HepG2 (cell line): ENCODE measurements at regions not wholly inside any gene's neighbourhood (a gene's known extent, or its start where the extent isn't known, plus 50 kb on each side); places are given as distances from the start of the nearest gene placed in this dataset.

Experiments used
- ATAC-seq: fragments of 200-7000 bp; cut with Tn5 transposase; 3 replicates; pipeline ENCODE4 v1.9.1; 2020; ENCODE audit warnings: mild to moderate bottlenecking, moderate library complexity
- BruUV-seq: library from RNA; stranded (reverse); fragments of 400-500 nt; replicated peaks from 2 replicates; lab custom pipeline; 2021; lab: Mats Ljungman, UMichigan
- CTCF ChIA-PET: fragments of 300-600 bp; formaldehyde crosslinking; extraction: SDS; loops from one replicate; lab custom pipeline; 2021; ENCODE audit warnings: low total read pairs, inconsistent platforms, low intra/inter-chr PET ratio; lab: Yijun Ruan, JAX
- POLR2A ChIA-PET: fragments of 350-600 bp; sonication (Branson Sonifier 250); formaldehyde crosslinking; loops from one replicate; lab custom pipeline; 2020; ENCODE audit warnings: antibody characterized with exemption, inconsistent platforms; lab: Yijun Ruan, JAX
- DNase-seq: peaks from one replicate; pipeline ENCODE4 v3.0.0-alpha.2; 2015; ENCODE audit warnings: low spot score
- FAIRE-seq: peaks from 3 replicates; lab custom pipeline; 2011; peaks lifted over from hg19 to GRCh38; lab: Jason Lieb, UNC
- H2AFZ ChIP-seq: one replicate; pipeline ENCODE4 v1.6.1; 2011; ENCODE audit warnings: low read length, inconsistent platforms
- H3K27ac ChIP-seq: fragments of 300-600 bp; 3 replicates; pipeline ENCODE4 v1.8.0; 2011; ENCODE audit warnings: mixed run types, mild to moderate bottlenecking, mixed read lengths, low read length, inconsistent platforms; ENCODE audit not compliant: insufficient read depth; ENCODE audit errors: extremely low read length
- H3K27me3 ChIP-seq, 2 experiments: fragments of 200-600 bp in 1 of 2; 2 replicates in 1 of 2; 3 replicates in 1 of 2; pipeline versions ENCODE4 v1.6.0 to v1.8.0; 2011; ENCODE audit warnings: low read length in 2 of 2, mild to moderate bottlenecking in 2 of 2, moderate library complexity in 2 of 2, inconsistent platforms in 1 of 2; ENCODE audit not compliant: insufficient read depth in 2 of 2, control insufficient read depth in 1 of 2
- H3K36me3 ChIP-seq, 2 experiments: fragments of 200-600 bp in 1 of 2; replicated peaks in 1 of 2; 2 replicates in 1 of 2; 3 replicates in 1 of 2; pipeline versions ENCODE4 v1.5.1 to v1.8.0; 2011; ENCODE audit warnings: low read length in 2 of 2, inconsistent platforms in 1 of 2; ENCODE audit not compliant: insufficient read depth in 2 of 2, control insufficient read depth in 1 of 2
- H3K4me1 ChIP-seq: 2 replicates; pipeline ENCODE4 v1.5.1; 2012; ENCODE audit warnings: low read length, inconsistent platforms; ENCODE audit not compliant: insufficient read depth
- H3K4me2 ChIP-seq: 2 replicates; pipeline ENCODE4 v1.6.0; 2011; ENCODE audit warnings: low read depth, low read length, inconsistent platforms
- H3K4me3 ChIP-seq, 3 experiments: fragments of 200-600 bp in 1 of 3; sonication (generic), shearing (Covaris generic) in 1 of 3; replicated peaks in 1 of 3; 2 replicates each; pipeline ENCODE4 v1.5.1; 2011 to 2016; ENCODE audit warnings: low read length in 3 of 3, inconsistent platforms in 2 of 3, low read depth in 2 of 3, mild to moderate bottlenecking in 2 of 3, control low read depth in 1 of 3, mixed read lengths in 1 of 3; ENCODE audit not compliant: insufficient read depth in 1 of 3
- H3K79me2 ChIP-seq: one replicate; pipeline ENCODE4 v1.6.1; 2011; ENCODE audit warnings: low read length, inconsistent platforms; ENCODE audit not compliant: insufficient read depth
- H3K9ac ChIP-seq: 2 replicates; pipeline ENCODE4 v1.6.0; 2011; ENCODE audit warnings: mild to moderate bottlenecking, low read depth, low read length, inconsistent platforms; ENCODE audit not compliant: insufficient read depth
- H3K9me3 ChIP-seq: 2 replicates; pipeline ENCODE4 v1.5.1; 2012; ENCODE audit warnings: mild to moderate bottlenecking, low read length
- H4K20me1 ChIP-seq: 2 replicates; pipeline ENCODE4 v1.6.0; 2011; ENCODE audit warnings: inconsistent platforms, mild to moderate bottlenecking, low read length, moderate library complexity; ENCODE audit not compliant: insufficient read depth
- CREBL2 ChIP-seq: sonication (generic); formaldehyde crosslinking; IDR thresholded peaks from 2 replicates; pipeline ENCODE4 v1.8.1; 2023; ENCODE audit warnings: missing genetic modification reagents, mild to moderate bottlenecking, borderline replicate concordance
- JUN ChIP-seq: sonication (generic); formaldehyde crosslinking; IDR thresholded peaks from 2 replicates; pipeline ENCODE4 v1.4.0; 2020; ENCODE audit warnings: mild to moderate bottlenecking, missing genetic modification reagents
- MIER2 ChIP-seq: IDR thresholded peaks from 2 replicates; pipeline ENCODE4 v1.6.1; 2016; ENCODE audit warnings: missing biosample characterization, missing genetic modification reagents
- MXI1 ChIP-seq: IDR thresholded peaks from 3 replicates; pipeline ENCODE4 v1.6.1; 2012; ENCODE audit warnings: low read depth, low read length, inconsistent platforms, borderline replicate concordance
- RNF219 ChIP-seq: sonication (generic); formaldehyde crosslinking; IDR thresholded peaks from 2 replicates; pipeline ENCODE4 v1.5.0; 2020; ENCODE audit warnings: mild to moderate bottlenecking, missing genetic modification reagents
- ZNF33A ChIP-seq: sonication (generic); formaldehyde crosslinking; IDR thresholded peaks from 2 replicates; pipeline ENCODE4 v1.5.1; 2020; ENCODE audit warnings: missing genetic modification reagents, mild to moderate bottlenecking, moderate library complexity, borderline replicate concordance
- ZNF674 ChIP-seq: sonication (generic); formaldehyde crosslinking; IDR thresholded peaks from 2 replicates; pipeline ENCODE4 v1.5.0; 2020; ENCODE audit warnings: low read depth, mild to moderate bottlenecking, missing genetic modification reagents
- ZSCAN22 ChIP-seq: sonication (generic); formaldehyde crosslinking; IDR thresholded peaks from 2 replicates; pipeline ENCODE4 v1.4.0; 2020; ENCODE audit warnings: mild to moderate bottlenecking, missing genetic modification reagents
- WGBS: methylation state at CpG from one replicate; pipeline ENCODE4 v1.1.6; 2017; ENCODE audit warnings: low lambda C conversion rate; 5-methylcytosine and 5-hydroxymethylcytosine counted together
- in situ Hi-C: cut with HindIII; loops from 2 replicates; pipeline ENCODE4 v1.10.0; 2017; ENCODE audit warnings: low pct_unique_long_range_greater_than_20kb; ENCODE audit not compliant: extremely low pct_ligation_motif_present
- intact Hi-C: fragments of 100-400 bp; cut with micrococcal nuclease; formaldehyde crosslinking; loops from one replicate; pipeline ENCODE4 v1.10.0; 2022; ENCODE audit not compliant: unreplicated experiment
- TF ChIP-seq, protein P1 (sequence below): sonication (generic); formaldehyde crosslinking; IDR thresholded peaks from 2 replicates; pipeline ENCODE4 v1.5.0; 2020; ENCODE audit warnings: mild to moderate bottlenecking, missing genetic modification reagents, borderline replicate concordance

GRCh38 chr3:72391659-72392058 is 456.6 kb downstream of the SHQ1 start:
- no peak for FAIRE-seq
- no peak overlapping the region for H3K27ac ChIP-seq

GRCh38 chr3:72390841-72391240 is 457.4 kb downstream of the SHQ1 start:
- H3K4me3 ChIP-seq = no peak overlapping the region
- no peaks in the 10 kb centered on the region for H3K9me3 ChIP-seq
- peaks cover 8% of the 10 kb centered on the region; the same call in 1 of the 2 replicates for H3K4me1 ChIP-seq
- FAIRE-seq = no peak
- no peak overlapping the region for H3K9ac ChIP-seq
- H3K4me2 ChIP-seq = no peak overlapping the region
- POLR2A ChIA-PET = no interaction called here
- H3K36me3 ChIP-seq = no peaks in the 10 kb centered on the region
- peaks cover 99% of the 10 kb centered on the region for H4K20me1 ChIP-seq
- ATAC-seq = no peak
- WGBS = 93% methylated on average over 3 of the region's 3 CpGs
- intact Hi-C loops (no loop called here), in situ Hi-C loops (no loop called here)
- H2AFZ ChIP-seq = no peak overlapping the region
- H3K27me3 ChIP-seq = no peaks in the 10 kb centered on the region
- peaks cover 100% of the 10 kb centered on the region for H3K79me2 ChIP-seq
- no peak overlapping the region for H3K27ac ChIP-seq
- no TSS peak for BruUV-seq
- no peak for DNase-seq
- CTCF ChIA-PET = no interaction called here
- TF ChIP-seq CREBL2 (CRISPR knock-in tag) = no peak
- no peak for TF ChIP-seq ZSCAN22 (CRISPR knock-in tag)
- TF ChIP-seq ZNF33A = no peak
- no peak for TF ChIP-seq MXI1
- TF ChIP-seq, protein P1, sequence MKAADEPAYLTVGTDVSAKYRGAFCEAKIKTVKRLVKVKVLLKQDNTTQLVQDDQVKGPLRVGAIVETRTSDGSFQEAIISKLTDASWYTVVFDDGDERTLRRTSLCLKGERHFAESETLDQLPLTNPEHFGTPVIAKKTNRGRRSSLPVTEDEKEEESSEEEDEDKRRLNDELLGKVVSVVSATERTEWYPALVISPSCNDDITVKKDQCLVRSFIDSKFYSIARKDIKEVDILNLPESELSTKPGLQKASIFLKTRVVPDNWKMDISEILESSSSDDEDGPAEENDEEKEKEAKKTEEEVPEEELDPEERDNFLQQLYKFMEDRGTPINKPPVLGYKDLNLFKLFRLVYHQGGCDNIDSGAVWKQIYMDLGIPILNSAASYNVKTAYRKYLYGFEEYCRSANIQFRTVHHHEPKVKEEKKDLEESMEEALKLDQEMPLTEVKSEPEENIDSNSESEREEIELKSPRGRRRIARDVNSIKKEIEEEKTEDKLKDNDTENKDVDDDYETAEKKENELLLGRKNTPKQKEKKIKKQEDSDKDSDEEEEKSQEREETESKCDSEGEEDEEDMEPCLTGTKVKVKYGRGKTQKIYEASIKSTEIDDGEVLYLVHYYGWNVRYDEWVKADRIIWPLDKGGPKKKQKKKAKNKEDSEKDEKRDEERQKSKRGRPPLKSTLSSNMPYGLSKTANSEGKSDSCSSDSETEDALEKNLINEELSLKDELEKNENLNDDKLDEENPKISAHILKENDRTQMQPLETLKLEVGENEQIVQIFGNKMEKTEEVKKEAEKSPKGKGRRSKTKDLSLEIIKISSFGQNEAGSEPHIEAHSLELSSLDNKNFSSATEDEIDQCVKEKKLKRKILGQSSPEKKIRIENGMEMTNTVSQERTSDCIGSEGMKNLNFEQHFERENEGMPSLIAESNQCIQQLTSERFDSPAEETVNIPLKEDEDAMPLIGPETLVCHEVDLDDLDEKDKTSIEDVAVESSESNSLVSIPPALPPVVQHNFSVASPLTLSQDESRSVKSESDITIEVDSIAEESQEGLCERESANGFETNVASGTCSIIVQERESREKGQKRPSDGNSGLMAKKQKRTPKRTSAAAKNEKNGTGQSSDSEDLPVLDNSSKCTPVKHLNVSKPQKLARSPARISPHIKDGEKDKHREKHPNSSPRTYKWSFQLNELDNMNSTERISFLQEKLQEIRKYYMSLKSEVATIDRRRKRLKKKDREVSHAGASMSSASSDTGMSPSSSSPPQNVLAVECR (CRISPR knock-in tag) = no peak

More at GRCh38 chr3:72391659-72392058, 456.6 kb downstream of the SHQ1 start:
- H3K27me3 ChIP-seq = no peaks in the 10 kb centered on the region
- ChIA-PET POLR2A (no interaction called here), CTCF (no interaction called here)
- H2AFZ ChIP-seq = no peak overlapping the region
- peaks cover 99% of the 10 kb centered on the region for H4K20me1 ChIP-seq
- WGBS = 98% methylated on average over 2 of the region's 2 CpGs
- H3K9me3 ChIP-seq = no peaks in the 10 kb centered on the region
- DNase-seq (no peak), ATAC-seq (no peak)
- in situ Hi-C loops = no loop called here
- TF ChIP-seq ZNF674 (CRISPR knock-in tag) (no peak), JUN (CRISPR knock-in tag) (no peak), MIER2 (no peak), RNF219 (CRISPR knock-in tag) (no peak)
- BruUV-seq = no TSS peak
- H3K4me3 ChIP-seq = no peak overlapping the region
- peaks cover 100% of the 10 kb centered on the region for H3K79me2 ChIP-seq
- intact Hi-C loops = no loop called here
- H3K4me1 ChIP-seq = 0 out of 2 replicates have a peak, but pooled peaks cover 1% of the 10 kb centered on the region
- no peaks in the 10 kb centered on the region for H3K36me3 ChIP-seq
- H3K4me2 ChIP-seq = no peak overlapping the region
- no peak overlapping the region for H3K9ac ChIP-seq
